Dedifferentiated amniotic fluid mesenchymal stem cell (primary cell): ENCODE measurements at regions not wholly inside any gene's neighbourhood (a gene's known extent, or its start where the extent isn't known, plus 50 kb on each side); places are given as distances from the start of the nearest gene placed in this dataset.
"Not testable (repeated sequence)": the region's sequence is repeated elsewhere in the genome, so short reads cannot be mapped to it uniquely, and the experiment has no call there.

ENCODE experiments used
- DNase-seq: peaks from one replicate; pipeline ENCODE4 v3.0.0-alpha.2; 2016; ENCODE audit errors: extremely low spot score

- no peak for DNase-seq
Observed at GRCh38 chr5:167104351-167104750, 1187.1 kb upstream of the WWC1 start.

DNA sequence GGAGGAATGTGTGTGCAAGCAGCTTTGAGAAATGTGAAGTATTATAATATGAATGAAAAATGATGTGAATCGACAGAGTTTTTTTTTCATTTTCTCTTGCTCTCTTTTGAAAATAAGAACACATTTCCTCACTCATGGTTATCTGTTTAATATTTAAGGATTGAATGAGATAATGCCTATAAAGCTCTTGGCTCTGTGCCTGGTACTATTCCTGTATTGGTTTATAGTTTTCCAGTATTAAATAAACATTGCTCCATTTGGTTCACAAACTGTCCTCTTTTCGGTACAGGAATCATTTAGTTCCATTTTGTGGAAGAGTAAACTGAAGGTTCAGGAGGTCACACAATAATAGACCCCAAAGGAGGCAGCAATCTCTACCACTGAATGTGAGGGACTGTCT, 1185.5 kb upstream of the WWC1 start:
- DNase-seq, result no peak

GRCh38 chr5:167107684-167108083, 1183.8 kb upstream of the WWC1 start:
- DNase-seq, result no peak

DNA sequence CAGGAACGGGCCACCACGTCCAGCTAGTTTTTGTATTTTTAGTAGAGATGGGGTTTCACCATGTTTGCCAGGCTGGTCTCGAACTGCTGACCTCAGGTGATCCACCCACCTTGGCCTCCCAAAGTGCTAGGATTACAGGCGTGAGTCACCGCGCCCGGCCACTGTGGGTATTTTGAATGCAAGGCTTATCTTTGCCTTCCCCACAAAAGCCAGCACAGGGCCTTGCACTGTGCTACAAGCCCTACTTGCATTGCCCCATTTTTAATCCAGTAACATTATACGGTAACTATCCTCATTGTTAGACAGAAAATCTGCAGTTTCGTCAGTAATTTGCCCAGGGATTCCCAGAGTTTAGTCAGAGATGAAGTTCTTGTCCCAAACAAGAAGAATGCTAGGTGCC, 1183.2 kb upstream of the WWC1 start:
- not testable (repeated sequence) for DNase-seq

DNA sequence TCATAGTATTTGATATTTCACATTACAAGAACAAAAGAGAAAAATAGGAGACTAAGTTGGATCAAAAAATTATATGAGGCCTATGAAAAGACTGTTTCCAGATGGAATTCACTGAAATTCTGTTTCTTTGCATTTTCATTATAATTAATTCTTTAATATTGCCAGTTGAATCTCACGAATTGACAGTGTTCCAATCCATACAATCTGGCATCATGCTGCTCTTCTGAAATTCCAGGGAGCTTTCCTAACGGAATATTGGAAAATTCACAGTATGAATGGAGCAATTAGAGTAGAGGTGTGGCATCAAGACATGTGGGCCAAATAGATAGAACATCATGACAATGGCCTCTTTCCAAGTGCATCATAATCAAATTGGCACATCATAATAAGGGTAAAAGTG, 1178.9 kb upstream of the WWC1 start:
- DNase-seq, result no peak

- no peak for DNase-seq
Observed at GRCh38 chr5:167122267-167122666, 1169.2 kb upstream of the WWC1 start.

- no peak for DNase-seq
Observed at GRCh38 chr5:167123126-167123525, 1168.3 kb upstream of the WWC1 start.

- no peak for DNase-seq
Observed at GRCh38 chr5:167128581-167128980, 1162.9 kb upstream of the WWC1 start.

DNA sequence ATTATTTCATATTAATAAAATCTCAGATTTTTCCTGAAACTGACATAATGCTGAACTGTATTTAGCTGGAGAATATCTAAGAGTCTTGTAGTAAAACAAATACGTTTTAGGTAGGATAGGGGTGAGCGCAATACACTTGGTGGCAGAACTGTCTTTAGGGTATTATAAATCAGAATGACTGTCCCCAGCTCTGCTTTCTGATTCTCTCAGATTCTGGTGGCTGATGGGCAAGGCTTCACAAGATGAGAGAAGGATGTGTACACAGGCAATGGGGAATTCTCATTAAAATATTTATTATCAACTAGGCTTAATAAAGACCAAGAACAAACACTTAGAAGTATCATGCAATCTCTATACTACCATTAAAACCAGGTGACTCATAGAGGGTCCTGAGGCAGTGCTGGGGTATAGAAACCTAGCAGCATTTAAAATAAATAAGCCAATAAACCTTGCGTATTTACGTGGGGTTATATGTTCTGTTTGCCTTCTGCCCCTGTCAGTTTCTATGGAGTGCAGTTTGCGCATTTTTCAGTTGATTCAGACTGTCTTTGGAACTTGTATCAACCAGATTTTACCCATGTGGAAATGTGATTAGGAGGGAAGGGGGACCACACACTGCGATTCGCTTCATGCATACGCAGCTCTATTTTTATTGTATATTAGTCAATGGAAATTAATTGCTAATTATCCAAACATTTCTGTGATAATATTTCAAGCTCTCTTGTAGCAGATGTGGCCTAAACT, 1150.7 kb upstream of the WWC1 start:
- no peak for DNase-seq

DNA sequence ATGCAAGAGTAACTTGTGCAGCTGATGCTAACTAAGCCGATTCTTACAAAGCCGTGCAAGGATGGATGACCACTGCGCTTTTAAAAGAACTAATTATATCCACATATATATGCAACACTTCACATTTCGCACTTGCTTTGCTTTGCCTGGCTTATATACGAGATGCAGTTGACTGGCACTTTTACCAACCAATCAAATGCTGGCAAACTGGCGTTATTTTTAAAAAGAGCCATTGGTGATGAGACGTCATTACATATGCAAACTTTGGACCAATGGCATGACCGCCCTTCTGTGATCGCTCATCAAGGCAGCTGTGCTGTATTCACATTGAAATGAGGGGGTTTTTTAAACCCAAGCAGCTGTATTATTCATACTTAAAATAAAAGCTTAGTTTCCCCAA, 1147.7 kb upstream of the WWC1 start:
- DNase-seq, result no peak

DNA sequence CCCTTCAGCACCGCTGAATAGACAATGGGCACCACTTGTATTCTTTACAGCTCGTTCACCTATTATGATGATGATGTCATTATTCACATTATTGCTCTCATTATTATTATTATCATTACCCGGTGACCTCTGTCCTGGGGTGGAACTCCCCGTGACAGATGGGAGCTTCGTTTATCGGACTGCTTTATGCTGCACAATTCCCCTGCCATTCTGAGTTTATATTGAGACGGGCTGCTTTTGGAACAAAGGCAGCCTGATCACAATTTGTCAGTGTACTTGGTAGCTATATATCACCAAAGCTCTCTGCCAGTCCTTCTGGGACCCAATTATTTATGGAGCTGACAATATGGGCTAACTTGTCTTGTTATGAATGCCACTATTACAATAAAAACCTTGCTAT, 1145.6 kb upstream of the WWC1 start:
- DNase-seq, result no peak

DNA sequence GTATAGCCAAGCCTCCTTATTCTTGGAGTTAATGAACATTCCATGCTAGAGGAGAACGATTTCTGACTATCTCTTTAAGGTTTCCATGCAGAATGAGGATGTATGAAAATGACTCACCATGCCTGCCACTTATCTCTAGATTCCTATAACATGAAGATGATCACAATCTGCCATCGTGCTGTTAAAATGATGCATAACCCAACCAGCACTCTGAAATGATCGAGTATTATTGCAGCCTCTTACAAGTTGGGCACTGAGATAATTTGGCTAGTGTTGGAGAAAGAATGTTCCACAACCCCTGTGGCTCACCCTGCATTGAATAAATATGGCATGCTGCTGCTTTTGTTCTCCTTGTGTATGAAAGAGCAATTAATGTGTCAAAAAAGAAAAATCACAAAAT, 1143.6 kb upstream of the WWC1 start:
- DNase-seq, result no peak

DNA sequence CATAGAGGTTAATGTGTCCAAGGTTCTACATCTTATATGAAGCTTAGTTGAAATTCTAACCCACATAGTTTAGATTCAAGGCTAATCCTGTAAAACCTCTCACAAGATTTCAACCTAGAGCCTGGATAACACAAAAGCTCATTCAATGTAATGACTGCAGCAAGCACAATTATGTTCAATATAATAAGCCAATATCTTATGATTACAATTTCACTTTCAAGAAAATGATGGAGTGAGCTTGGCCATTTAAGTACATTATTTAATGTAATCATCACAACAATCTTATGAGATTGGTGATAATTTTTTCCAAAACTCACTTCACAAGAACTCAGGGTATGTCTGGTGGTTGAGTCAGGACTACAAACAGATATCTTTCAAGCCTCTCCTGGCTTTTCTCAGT, 1140.8 kb upstream of the WWC1 start:
- no peak for DNase-seq

- DNase-seq, result no peak
Observed at GRCh38 chr5:167152561-167152960, 1138.9 kb upstream of the WWC1 start.

DNA sequence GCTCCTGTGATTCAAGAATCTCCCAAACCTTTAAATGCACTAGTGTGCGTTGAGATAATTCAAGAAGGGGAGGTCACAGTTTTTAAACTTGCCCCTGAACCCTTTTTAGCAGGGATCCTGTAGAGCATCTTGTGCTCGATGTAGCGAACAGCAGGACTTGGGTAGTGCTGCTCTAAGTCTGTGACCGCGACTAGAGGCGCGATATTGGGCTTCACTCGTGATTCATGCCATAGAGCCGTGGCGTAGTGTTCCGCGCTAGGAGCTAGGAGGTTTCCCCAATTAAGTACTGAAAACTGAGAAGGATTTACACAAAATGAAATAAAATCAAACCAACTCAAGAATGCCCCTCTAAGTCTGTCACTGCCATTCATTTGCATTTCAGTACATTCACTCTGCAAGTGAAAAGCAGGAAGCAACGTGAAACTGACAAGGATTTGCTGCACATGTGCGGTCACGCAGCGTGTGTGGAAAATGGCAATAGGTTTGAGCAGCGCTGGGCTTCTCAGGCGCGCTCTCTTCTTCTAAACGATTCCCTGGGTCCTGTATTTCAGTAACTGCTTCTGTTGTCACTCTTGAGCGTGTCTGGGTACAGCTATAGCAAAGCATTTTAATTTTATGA, 1135.9 kb upstream of the WWC1 start:
- DNase-seq, result no peak

GRCh38 chr5:167156446-167156845, 1135.0 kb upstream of the WWC1 start:
- no peak for DNase-seq

GRCh38 chr5:167158588-167158987, 1132.9 kb upstream of the WWC1 start:
- DNase-seq, result no peak

- no peak for DNase-seq
Observed at GRCh38 chr5:167160388-167160787, 1131.1 kb upstream of the WWC1 start.

DNA sequence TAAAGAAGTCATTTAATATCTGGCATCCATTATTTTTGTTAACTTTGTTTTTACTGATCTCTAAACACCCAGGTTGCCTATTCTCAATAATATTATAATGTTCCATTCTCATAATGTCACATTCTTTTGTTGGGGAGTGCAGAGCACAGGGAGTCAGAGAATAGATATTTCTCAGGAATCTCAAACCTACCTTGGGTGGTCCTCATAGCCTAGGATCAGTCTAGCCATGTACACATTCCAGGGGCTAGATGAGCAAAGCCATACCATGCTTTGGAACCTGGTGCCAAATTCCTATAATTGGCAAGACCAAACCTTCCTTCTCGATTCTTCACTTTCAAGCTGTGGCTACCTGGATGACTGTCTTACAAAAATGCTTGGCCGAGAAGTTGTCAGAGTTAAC, 1124.7 kb upstream of the WWC1 start:
- no peak for DNase-seq

- no peak for DNase-seq
Observed at GRCh38 chr5:167167191-167167795, 1124.2 kb upstream of the WWC1 start.

DNA sequence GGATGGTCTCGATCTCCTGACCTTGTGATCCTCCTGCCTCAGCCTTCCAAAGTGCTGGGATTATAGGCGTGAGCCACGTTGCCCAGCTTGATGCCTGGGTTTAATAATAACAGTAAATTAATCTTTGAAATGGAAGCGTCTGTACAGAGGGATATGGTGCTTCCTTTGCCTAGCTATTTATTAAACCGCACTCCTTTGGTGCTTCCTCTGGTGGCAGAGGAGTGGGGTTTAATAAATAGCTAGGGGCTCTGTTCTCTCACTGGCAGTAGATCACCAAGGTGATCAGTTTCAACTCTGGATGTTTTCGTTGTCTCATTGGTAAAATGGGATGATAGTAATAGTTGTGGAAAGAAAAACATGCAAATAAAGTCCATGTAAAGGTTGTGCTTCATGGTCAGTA, 1122.5 kb upstream of the WWC1 start:
- DNase-seq, result no peak

- no peak for DNase-seq
Observed at GRCh38 chr5:167171056-167171455, 1120.4 kb upstream of the WWC1 start.

GRCh38 chr5:167177736-167178135, 1113.7 kb upstream of the WWC1 start:
- no peak for DNase-seq
